Right renal cortex interstitium (tissue), 3 donors: ENCODE measurements at regions not wholly inside any gene's neighbourhood (a gene's known extent, or its start where the extent isn't known, plus 50 kb on each side); places are given as distances from the start of the nearest gene placed in this dataset.
"Not testable (repeated sequence)": the region's sequence is repeated elsewhere in the genome, so short reads cannot be mapped to it uniquely, and the experiment has no call there.

Source experiments
- DNase-seq, 3 donors: peaks; one replicate each; pipeline ENCODE4 v3.0.0-alpha.2; 2013; ENCODE audit warnings: low read depth in 3 of 3, low spot score in 2 of 3

DNA sequence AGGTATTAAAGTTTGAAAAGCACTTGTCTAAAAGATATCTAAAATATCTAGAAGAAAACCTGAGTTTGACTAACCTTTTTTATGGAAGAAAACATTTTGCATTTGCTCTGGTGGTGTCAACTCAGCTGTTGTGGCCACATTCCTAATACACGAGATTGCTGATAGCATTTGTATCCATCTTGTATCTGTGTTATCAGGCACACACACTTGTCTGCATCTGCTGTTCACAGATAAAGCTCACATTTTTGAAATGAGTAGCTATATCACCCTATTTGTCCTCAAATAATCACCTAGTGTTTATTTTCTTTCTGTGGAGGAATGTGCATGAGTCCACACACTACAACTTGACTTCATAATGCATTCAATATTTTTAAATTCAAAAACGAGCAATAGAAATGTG is 632.3 kb upstream of the NR2F2 start:
- DNase-seq: no peak

DNA sequence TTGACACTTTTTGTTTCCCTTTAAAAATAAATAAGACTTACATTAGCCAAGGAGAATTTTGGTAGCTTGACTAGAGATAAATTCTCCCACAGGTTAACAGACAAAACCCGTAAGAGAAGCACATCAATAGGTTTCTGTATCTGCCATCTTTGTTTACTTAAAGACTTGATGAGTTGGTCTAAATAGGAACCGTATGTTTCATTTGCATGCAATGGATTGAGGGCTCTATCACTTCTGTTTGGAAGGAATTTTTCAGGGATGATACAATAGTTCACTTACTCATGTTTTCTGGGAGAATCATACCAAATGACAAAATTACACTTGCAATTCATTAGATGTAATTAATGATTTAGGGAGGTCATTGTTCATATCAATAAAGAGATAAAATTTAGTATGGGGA is 631.5 kb upstream of the NR2F2 start:
- no peak for DNase-seq

DNA sequence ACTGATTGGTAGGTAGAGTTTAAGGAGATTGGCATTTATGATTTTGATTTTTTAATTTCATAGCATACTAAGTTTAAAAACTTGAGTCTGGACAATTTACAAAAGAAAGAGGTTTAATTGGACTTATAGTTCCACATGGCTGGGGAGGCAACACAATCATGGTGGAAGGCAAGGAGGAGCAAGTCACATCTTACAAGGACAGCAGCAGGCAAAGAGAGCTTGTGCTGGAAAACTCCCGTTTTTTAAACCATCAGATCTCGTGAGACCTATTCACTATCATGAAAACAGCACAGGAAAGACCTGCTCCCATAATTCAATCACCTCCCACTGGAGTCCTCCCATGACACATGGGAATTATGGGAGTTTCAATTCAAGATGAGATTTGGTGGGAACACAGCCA is 630.9 kb upstream of the NR2F2 start:
- DNase-seq: no peak

DNA sequence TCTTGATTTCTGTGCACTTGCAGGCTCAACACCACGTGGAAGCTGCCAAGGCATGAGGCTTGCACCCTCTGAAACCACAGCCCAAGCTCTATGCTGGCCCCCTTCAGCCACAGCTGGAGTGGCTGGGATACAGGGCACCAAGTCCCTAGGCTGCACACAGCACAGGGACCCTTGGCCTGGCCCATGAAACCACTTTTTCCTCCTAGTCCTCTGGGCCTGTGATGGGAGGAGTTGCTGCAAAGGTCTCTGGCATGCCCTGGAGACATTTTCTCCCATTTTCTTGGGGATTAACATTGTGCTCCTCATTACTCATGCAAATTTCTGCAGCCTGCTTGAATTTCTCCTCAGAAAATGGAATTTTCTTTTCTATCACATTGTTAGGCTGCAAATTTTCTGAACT is 629.8 kb upstream of the NR2F2 start:
- DNase-seq: not testable (repeated sequence)

DNA sequence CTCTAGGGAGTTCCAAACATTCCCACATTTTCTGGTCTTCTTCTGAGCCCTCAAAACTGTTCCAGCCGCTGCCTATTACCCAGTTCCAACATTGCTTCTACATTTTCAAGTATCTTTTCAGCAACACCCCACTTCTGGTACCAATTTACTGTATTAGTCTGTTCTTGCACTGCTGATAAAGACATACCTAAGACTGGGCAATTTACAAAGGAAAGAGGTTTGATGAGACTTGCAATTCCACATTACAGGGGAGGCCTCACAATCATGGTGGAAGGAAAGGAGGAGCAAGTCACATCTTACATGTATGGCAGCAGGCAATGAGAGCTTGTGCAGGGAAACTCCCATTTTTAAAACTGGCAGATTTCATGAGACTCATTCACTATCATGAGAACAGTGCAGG is 629.1 kb upstream of the NR2F2 start:
- DNase-seq: no peak

DNA sequence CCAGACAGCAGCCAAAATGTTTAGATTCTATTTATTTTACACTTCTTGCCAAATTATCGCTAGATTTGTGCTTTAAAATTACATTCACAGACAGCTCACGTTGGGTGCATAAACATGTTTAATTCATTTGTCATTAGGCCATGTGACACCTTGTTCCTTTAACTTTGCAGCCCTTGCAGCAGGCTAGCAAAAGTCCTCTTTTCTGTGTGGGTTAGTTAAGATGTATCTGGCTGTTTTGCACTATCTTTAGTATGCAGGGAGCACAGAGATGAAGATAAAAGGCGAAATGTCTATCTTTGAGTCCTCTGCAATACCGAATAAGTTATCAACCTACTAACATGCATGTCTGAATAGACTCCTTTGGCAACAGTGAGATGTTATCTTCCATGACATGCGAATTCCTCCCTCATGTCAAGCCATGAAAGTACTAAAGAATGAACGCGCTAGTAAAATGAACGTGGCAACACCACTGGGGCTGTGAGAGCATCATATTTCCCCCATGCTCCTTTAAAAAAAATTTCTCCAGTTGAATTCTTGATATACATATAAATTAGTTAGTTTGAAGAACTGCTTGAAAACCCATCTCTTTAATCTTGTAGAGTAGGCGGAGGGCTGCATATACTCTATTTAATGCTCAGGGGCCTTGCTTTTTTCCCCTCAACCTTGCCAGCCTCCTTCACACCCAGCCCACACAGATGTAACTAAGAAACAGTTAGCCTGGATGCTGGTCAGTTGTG is 620.4 kb upstream of the NR2F2 start:
- DNase-seq: no peak

DNA sequence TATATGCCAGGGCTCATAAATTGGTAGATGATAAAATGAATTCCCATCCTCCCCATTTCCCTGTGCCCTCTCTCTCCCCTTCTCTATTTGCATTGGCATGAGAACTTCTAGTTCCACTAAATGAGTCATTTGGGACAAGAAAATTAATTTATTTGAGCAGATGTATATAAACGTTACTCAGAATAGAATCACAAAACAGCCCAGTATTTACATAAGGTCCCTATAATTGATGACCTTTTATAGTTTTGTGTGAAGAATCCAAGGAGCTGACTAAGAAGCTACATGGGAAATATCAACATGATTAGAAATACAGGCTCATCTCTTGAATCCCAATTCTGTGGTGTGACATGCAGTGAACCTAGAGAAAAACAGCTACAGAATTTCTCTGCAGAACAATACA is 617.7 kb upstream of the NR2F2 start:
- DNase-seq: no peak

DNA sequence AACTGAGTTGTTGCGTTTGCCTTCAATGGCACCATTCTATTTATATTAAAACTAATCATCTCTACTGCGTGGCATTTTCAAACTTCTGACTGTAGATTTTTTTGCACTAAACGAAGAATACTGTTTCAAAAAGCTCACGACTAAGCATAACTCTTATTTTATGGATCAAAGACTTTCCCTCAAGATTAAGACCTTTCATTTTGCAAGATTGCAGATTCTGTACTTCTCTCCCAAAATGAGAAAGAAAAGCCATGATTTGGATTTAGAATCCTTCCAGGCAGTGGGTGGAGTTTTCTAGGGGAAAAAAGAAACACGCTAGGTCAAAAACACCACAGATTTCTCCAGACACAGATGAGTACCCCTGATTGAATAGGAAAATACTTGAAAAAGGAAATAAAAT is 617.2 kb upstream of the NR2F2 start:
- no peak for DNase-seq

DNA sequence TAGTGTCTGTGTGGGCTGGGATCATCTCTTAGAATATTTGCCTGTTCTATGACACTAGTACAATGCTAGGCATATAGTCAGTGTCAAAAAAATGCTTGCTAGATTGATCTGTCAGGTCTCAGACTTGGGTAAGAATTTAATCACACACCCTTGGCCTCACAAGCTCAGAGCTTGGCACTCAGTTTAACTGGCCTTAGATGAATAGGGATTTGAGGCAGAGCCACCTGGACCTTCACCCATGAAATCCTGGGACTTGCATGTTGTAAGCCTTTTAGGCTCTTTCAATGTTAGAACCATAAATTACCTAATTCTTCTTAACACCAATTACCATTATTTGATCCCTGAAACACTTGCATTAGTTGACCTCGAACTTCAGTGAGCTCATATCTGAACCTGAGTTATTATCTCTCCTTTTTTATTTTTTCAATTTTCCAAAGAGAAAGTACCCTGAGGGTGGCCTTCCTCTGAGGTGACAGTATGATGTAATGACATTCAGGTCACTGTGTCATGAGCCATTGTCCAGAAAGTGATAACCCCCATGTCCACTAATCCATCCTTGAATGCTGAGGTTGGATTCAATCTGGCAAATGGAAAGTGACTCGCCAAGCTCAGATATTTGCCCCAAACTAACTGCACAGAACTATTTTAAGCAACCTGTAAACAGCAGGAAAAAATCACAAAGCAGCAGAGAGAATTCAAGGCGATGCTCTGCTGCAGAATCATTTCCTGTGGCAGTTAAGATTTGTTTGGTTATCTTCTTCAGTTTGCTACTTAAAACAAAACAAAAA is 615.2 kb upstream of the NR2F2 start:
- peak in 1 of 3 donors; percentile 15 for DNase-seq

DNA sequence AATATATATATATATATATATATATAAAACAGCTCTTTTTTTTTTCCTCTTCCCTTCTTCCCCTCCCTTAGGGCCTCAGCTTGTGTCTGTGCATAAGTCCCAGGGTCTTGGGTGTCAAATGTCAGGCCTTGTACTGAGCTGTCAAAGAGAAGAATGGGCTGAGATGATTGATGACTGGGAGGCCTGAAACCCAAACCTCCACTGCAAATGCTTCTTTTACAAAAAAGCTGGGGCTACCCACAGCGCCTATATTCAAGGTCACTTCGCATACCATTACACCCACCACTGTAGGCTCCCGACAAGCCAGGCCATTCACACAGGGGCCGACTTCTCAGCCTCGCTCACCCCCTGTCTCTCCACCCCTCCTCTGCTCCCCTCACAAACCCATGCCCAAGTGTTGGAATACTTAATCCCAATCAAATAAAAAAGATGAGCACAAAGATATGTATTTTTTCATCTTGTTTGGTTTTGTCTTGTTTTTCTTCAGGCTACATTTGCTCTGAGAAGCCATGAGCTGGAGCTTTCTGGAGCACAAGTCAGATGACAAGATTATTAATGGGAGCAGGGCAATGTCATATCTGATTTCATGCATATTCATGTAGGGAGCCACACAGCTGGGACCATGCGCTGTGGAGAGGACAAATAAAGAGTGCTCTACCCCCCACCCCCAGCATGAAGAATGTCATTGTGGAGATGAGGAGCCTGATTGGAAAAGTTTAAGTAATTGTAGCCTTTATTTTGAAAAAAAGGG is 614.4 kb upstream of the NR2F2 start:
- peak; percentile 51 to 70 (median 65) for DNase-seq

DNA sequence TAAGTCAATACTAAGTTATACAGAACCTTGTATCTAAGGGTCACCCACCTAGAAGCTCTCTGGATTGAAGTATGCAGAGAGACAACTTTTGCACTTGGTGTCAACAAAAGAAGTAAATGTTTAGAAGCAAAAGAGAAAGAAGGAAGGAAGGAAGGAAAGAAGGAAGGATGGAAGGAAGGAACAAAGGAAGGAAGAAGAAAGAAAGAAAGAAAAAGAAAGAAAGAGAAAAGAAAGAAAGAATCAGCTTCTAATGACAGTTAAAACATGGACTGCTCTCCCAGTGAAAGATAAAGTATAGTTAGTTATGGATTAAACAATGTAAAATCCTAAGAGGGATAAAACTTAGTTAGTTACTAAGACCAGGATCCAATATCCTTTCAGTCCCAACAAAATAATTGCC is 613.8 kb upstream of the NR2F2 start:
- no peak for DNase-seq

DNA sequence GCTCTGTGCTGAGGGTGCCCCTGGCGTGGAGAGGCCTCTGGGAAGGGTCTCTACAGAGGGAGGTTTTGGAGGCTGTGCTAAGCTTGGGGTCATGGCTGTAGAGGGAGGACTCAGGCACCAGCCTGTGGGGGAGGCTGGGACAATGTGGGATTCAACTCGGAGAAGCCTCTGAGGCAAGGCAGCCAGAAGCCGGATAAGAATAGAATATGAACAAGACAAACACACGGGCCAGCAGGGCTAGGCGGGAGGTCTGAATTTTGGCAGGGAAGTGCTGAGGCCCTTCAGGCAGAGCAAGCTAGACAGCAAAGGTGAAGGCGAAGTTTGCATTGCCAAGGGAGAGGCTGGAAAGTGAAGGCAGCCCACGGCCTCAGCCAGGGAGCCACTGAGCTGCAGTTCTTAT is 612.1 kb upstream of the NR2F2 start:
- no peak for DNase-seq

DNA sequence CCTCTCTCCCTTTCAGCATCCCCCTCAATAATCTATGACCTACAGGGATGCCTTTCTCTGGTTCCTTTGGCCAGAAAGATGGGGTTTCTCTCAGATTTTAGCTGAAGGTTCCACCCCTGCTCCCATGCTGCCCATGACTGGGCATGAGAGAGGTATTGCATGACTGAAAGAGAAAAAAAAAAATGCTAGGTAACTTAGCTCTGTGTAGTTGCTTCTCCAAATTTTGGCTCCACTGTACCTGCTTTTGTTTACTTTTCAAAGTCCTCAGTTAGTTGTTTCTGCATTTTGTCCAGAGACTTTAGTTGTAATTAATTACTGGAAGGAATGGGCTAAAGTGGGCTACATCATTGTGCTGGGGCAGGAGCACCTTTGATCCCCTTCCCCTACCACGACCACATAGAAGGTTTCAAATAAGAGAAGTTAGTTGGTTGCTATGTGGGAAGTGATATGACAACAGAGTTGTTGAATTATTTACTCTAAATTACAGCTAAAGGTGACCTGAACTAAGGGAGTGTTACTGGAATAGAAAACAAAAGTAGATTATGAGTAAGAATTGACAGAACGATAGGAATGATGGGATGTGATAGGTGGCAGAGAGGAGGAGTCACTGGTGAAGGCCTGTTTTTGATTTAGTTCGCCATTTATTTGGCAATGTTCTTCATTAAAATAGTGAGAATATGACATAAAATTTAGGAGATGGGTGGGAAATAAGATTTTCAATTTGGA is 605.4 kb upstream of the NR2F2 start:
- DNase-seq: no peak

DNA sequence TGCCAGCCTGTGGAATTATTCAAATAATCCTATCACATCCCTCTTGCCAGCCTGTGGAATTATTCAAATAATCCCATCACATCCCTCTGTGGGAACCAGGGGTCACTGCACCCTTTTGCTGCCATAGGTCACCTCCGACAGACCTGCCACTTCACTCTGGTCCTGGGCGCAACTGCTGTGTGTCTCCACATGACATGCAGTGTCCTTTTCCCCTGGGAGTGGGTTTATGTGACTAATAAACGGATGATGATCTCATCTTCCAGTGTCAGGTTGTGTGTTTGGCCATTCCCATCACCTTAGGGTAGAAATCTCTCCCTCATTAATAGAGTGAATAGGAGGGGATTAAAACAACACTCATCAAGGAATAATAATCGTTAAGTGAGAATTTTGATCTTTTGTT is 603.6 kb upstream of the NR2F2 start:
- DNase-seq: no peak

DNA sequence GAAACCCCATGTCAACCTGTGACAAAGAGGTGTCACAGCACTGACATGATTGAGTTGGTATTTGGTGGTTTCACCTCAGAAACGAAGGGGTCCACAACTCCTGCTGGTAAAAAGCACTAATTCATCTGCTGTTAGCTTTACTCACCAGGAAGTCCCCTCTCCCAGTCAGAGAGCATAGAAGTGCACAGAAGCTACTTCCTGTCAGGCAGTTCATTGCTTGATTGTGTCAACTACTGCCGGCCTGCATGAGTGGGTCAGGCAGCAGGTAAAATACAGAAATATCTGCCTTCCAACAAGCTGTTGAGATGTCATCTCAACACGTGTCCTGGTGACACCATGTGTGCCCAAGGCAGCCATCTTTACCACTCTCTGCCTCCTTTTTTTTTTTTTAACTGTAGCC is 596.6 kb upstream of the NR2F2 start:
- DNase-seq: no peak

DNA sequence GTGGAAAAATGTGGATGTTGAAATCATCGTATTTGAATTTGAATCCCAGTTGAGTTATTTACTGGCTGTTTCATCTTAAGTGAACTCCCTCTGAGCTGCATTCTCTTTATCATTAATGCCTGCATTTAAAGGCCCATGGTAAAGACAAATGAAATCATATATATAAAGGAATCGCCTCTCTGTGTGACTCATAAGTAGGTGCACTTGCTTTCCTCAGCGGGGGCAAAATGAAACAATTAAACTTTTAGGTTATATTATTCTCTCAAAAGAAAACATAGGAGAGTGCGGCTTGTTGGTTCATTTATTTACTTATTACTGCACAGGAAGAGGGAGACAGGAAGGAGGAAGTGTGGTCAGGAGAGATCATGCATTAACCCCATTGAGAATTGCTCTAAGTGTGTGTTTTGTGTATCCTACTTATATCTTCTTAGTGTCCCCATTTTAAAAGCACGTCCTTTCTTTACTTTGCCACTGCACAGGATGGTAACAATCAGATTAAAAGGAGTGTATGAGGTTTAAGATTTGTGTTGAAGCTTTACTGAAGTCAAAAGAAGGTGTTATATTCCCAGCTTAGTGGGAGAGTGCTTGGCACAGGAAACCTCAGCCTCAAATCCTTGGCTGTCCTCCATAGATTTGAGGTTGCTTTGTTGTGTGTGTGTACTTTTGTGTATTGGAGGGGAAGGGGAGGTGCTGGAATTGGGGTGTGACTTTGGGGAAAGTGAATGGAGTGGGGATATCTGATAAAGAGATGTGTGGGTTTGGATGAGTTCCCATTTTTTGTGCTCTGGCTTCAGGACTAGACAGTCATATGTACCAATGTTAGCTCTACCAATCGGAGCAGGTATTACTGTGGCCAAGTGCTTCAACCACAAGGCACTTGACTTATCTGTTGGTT is 595.8 kb upstream of the NR2F2 start:
- no peak for DNase-seq

DNA sequence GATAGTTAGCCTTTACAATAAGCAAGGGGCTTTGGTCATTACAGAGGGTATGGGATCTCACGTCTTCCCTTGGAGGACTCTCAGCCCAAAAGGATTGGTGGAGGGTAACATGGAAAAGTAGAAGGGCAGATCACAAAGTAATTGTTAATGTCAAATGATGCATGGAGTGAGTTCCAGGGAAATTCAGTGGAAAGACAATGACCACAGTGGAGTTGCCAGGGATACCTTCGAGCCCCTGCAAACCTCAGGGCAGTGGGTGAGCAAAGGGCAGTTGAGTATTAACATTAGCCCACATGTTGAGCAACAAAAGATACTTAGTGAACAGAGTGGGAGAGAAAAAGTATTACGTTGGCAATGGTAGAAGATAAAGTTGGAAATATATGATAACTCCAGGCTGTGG is 593.4 kb upstream of the NR2F2 start:
- no peak for DNase-seq

DNA sequence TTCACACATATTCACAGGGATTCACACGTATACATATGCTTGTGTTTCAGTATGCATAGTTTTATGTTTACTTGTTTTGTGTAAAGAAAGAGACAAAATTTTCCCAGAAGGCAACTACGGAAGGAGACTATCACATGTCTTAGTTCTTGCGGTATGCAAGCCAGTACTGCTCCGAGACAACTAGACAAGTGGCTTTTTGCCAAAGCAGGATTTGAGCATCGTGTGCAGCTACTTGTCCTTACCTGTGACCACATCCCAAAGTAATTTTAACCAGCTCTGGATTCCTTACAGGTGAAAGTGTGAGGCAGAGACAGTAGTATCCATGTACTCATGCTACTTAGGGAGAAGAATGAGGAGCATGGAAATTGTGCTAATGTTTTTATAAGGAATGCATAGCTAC is 591.4 kb upstream of the NR2F2 start:
- DNase-seq: no peak

DNA sequence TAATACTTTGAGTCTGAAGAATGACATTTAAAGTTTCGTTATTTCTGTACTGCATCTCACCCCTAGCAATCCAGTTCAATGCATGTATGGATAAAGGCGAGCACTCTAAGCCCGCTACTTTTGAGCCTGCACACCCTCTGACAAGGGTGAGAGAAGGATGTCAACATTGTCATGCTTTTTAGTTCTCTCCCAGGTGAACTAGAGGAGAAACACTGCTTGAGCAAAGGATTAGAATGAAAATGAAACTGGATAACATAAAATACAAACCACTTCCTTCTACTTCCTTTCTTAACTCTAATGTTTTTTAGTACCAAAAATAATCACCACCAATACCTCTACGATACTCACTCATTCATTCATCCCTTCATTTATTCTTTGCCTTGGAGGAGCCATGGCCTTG is 588.7 kb upstream of the NR2F2 start:
- no peak for DNase-seq

DNA sequence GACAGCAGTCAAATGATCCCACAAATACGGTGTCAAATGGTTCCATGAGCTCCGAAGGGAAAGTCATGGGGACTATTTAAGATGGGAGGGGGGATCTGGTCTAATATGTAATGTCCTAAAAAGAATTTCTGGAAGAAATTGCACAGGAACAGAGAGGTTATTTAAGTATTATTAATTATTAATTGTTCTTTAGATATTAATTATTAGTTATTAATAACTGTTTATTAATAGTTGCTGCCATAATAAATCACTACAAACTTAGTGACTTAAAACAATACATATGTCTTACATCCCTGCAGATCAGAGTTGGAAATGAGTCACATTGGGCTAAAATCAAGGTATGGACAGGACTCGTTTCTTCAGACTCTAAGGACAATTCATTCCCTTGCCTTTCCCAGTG is 588.2 kb upstream of the NR2F2 start:
- no peak for DNase-seq
